ENCODE measurements at regions not wholly inside any gene's neighbourhood (a gene's known extent, or its start where the extent isn't known, plus 50 kb on each side); places are given as distances from the start of the nearest gene placed in this dataset.

DNA sequence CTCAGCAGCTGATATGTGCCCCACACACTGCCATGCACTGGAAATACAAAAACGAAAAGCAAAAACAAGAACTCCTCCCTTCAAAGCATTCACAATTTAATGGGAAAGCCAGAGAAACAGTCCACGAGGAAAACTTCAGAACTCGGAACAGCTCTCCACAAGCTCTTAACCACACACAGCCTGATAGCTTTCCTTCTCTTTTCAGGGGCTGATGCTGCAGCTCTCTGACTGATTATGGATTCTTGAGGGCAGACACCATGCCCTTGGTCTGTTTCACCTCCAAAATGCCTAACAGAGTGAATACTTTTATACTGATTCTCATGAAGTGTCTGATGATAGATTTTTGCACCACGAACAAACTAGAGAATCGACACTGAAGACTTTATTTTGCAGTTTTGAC lies 282.1 kb downstream of the CD83 start:
- H3K4me2 ChIP-seq (ENCODE audit: insufficient read depth, low read length): no peak overlapping the region
- H3K9me3 ChIP-seq (ENCODE audit: low read depth, low read length): no peaks in the 10 kb centered on the region
- no peak for DNase-seq (ENCODE audit: insufficient read length, low spot score, missing footprints)
- no peaks in the 10 kb centered on the region for H3K27me3 ChIP-seq (ENCODE audit: insufficient read depth, low read length)
- H3K36me3 ChIP-seq (ENCODE audit: insufficient read depth, low read length): no peaks in the 10 kb centered on the region
- no peak overlapping the region for H2AFZ ChIP-seq (ENCODE audit: low read length)
- H3K27ac ChIP-seq (ENCODE audit: low read depth, low read length): no peak overlapping the region
- TF ChIP-seq CTCF (IDR thresholded peaks at IDR 0.05; ENCODE audit: extremely low read depth, low read depth, low read length): no peak
- peaks cover 10% of the 10 kb centered on the region for H3K4me1 ChIP-seq (ENCODE audit: insufficient read depth, low read length)
- H3K79me2 ChIP-seq (ENCODE audit: insufficient read depth, low read length): no peaks in the 10 kb centered on the region
- no peaks in the 10 kb centered on the region for H4K20me1 ChIP-seq (ENCODE audit: insufficient read depth, low read length)
- H3K4me3 ChIP-seq (ENCODE audit: insufficient read depth, low read length): no peak overlapping the region

DNA sequence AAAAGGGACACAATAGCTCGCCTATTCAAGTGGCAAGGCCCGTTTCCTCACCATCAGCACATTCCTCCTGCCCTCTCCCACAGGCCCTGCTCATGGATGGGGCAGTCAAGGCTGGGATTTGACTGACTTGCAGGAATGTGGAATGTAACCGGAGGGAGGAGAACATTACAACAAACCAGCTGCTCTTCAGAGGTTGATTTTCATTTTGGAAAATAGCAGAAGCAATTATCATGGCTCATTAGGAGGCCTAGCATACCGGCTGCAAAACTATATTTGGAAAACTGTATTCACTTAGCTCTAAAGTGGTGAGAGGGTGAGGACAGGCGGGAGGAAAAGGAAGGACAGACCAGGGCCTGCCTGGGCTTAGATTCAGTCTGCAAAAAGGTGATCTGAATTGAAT lies 283.7 kb downstream of the CD83 start:
- H3K4me2 ChIP-seq (ENCODE audit: insufficient read depth, low read length): no peak overlapping the region
- no peak overlapping the region for H2AFZ ChIP-seq (ENCODE audit: low read length)
- no peak for DNase-seq (ENCODE audit: insufficient read length, low spot score, missing footprints)
- no peak for TF ChIP-seq CTCF (IDR thresholded peaks at IDR 0.05; ENCODE audit: extremely low read depth, low read depth, low read length)
- no peaks in the 10 kb centered on the region for H4K20me1 ChIP-seq (ENCODE audit: insufficient read depth, low read length)
- H3K9me3 ChIP-seq (ENCODE audit: low read depth, low read length): no peaks in the 10 kb centered on the region
- H3K27ac ChIP-seq (ENCODE audit: low read depth, low read length): no peak overlapping the region
- no peaks in the 10 kb centered on the region for H3K36me3 ChIP-seq (ENCODE audit: insufficient read depth, low read length)
- H3K79me2 ChIP-seq (ENCODE audit: insufficient read depth, low read length): no peaks in the 10 kb centered on the region
- no peaks in the 10 kb centered on the region for H3K27me3 ChIP-seq (ENCODE audit: insufficient read depth, low read length)
- no peak overlapping the region for H3K4me3 ChIP-seq (ENCODE audit: insufficient read depth, low read length)
- H3K4me1 ChIP-seq (ENCODE audit: insufficient read depth, low read length): peaks cover 10% of the 10 kb centered on the region

DNA sequence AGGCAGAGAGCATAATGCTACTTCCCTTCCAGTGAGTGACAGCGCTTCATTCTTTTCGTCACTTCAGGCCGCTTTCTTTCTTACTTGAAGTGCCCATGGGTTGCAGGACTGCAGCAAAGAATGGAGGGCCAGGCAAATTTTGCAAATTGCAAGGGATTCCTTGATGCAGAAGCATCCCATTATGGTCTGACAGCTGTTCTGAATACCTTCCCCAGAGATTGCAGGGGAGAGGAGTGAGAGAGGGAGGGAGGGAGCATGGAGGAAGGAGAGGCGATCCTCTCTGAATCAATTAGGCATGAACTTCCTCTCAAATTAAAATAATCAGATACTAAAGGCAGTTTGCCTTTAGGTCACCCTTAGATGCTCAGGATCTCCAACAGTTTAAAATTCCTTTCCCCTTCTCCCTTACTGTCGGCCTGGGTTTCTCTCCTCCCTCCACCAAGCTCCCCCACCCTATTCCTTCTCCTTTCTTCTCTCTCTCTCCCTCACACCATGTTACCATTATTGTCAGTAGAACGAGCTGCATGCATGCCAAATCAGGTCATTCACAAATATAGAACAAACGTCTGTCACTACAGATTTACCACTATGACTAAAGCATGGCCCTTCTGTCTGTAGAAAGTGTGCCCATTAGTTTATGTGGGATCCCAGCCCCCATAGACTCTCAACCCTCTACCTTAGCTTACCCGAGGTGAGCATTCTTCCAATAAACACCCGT lies 289.2 kb downstream of the CD83 start:
- H3K4me1 ChIP-seq (ENCODE audit: insufficient read depth, low read length): no peaks in the 10 kb centered on the region
- no peaks in the 10 kb centered on the region for H3K79me2 ChIP-seq (ENCODE audit: insufficient read depth, low read length)
- no peaks in the 10 kb centered on the region for H3K27me3 ChIP-seq (ENCODE audit: insufficient read depth, low read length)
- H3K36me3 ChIP-seq (ENCODE audit: insufficient read depth, low read length): no peaks in the 10 kb centered on the region
- H3K4me3 ChIP-seq (ENCODE audit: insufficient read depth, low read length): no peak overlapping the region
- no peak overlapping the region for H3K27ac ChIP-seq (ENCODE audit: low read depth, low read length)
- TF ChIP-seq CTCF (IDR thresholded peaks at IDR 0.05; ENCODE audit: extremely low read depth, low read depth, low read length): no peak
- no peaks in the 10 kb centered on the region for H4K20me1 ChIP-seq (ENCODE audit: insufficient read depth, low read length)
- no peak for DNase-seq (ENCODE audit: insufficient read length, low spot score, missing footprints)
- no peak overlapping the region for H2AFZ ChIP-seq (ENCODE audit: low read length)
- H3K4me2 ChIP-seq (ENCODE audit: insufficient read depth, low read length): no peak overlapping the region
- H3K9me3 ChIP-seq (ENCODE audit: low read depth, low read length): no peaks in the 10 kb centered on the region

GRCh38 chr6:14408446-14408845 lies 290.9 kb downstream of the CD83 start:
- no peak for DNase-seq (ENCODE audit: insufficient read length, low spot score, missing footprints)
- Histone ChIP-seq H3K4me2 (ENCODE audit: insufficient read depth, low read length) (no peak overlapping the region), H2AFZ (ENCODE audit: low read length) (no peak overlapping the region), H3K27ac (ENCODE audit: low read depth, low read length) (no peak overlapping the region), H3K9me3 (ENCODE audit: low read depth, low read length) (no peaks in the 10 kb centered on the region), H3K4me3 (ENCODE audit: insufficient read depth, low read length) (no peak overlapping the region), H3K79me2 (ENCODE audit: insufficient read depth, low read length) (no peaks in the 10 kb centered on the region), H3K27me3 (ENCODE audit: insufficient read depth, low read length) (no peaks in the 10 kb centered on the region), H4K20me1 (ENCODE audit: insufficient read depth, low read length) (no peaks in the 10 kb centered on the region), H3K36me3 (ENCODE audit: insufficient read depth, low read length) (no peaks in the 10 kb centered on the region), H3K4me1 (ENCODE audit: insufficient read depth, low read length) (no peaks in the 10 kb centered on the region)
- TF ChIP-seq CTCF (IDR thresholded peaks at IDR 0.05; ENCODE audit: extremely low read depth, low read depth, low read length): no peak
